Calu3 (cell line): ENCODE measurements at regions not wholly inside any gene's neighbourhood (a gene's known extent, or its start where the extent isn't known, plus 50 kb on each side); places are given as distances from the start of the nearest gene placed in this dataset.

Source experiments
- BruUV-seq: library from RNA; stranded (reverse); fragments of 400-500 nt; replicated peaks from 2 replicates; lab custom pipeline; 2021; lab: Mats Ljungman, UMichigan
- CTCF ChIA-PET: fragments of 300-600 bp; sonication (Branson Sonifier 250); formaldehyde crosslinking; loops from one replicate; lab custom pipeline; 2022; ENCODE audit warnings: antibody characterized with exemption; lab: Charles Lee
- DNase-seq: peaks from one replicate; pipeline ENCODE4 v3.0.0; 2022
- H3K27ac Mint-ChIP-seq: one replicate; pipeline ENCODE4 v1.8.0; 2022; ENCODE audit warnings: mixed read lengths; ENCODE audit not compliant: unreplicated experiment
- H3K27me3 Mint-ChIP-seq: one replicate; pipeline ENCODE4 v1.8.0; 2022; ENCODE audit warnings: mixed read lengths; ENCODE audit not compliant: unreplicated experiment
- H3K36me3 Mint-ChIP-seq: one replicate; pipeline ENCODE4 v1.8.0; 2022; ENCODE audit warnings: mild to moderate bottlenecking, moderate library complexity, mixed read lengths; ENCODE audit not compliant: insufficient read depth, unreplicated experiment
- H3K4me1 Mint-ChIP-seq: one replicate; pipeline ENCODE4 v1.8.0; 2022; ENCODE audit warnings: mild to moderate bottlenecking, low read depth, mixed read lengths; ENCODE audit not compliant: unreplicated experiment
- H3K4me3 Mint-ChIP-seq: one replicate; pipeline ENCODE4 v1.8.0; 2022; ENCODE audit warnings: mild to moderate bottlenecking, low read depth, moderate library complexity, mixed read lengths; ENCODE audit not compliant: unreplicated experiment
- H3K9me3 Mint-ChIP-seq: one replicate; pipeline ENCODE4 v1.8.0; 2022; ENCODE audit warnings: low read depth, mixed read lengths; ENCODE audit not compliant: unreplicated experiment
- CTCF ChIP-seq: fragments of 200-600 bp; IDR thresholded peaks from one replicate; pipeline ENCODE4 v1.8.0; 2022; ENCODE audit warnings: antibody characterized with exemption; ENCODE audit not compliant: unreplicated experiment
- intact Hi-C: fragments of 100-400 bp; cut with micrococcal nuclease; formaldehyde crosslinking; loops from one replicate; pipeline ENCODE4 v1.10.0; 2022; ENCODE audit not compliant: unreplicated experiment

- Mint-ChIP-seq H3K27me3 (no peaks in the 10 kb centered on the region), H3K4me1 (peaks cover 18% of the 10 kb centered on the region), H3K4me3 (no peak overlapping the region), H3K9me3 (no peaks in the 10 kb centered on the region), H3K36me3 (no peaks in the 10 kb centered on the region), H3K27ac (peak overlapping the region; percentile 5)
- BruUV-seq: no TSS peak
- TF ChIP-seq CTCF: no peak
- intact Hi-C loops: no loop called here
- no peak for DNase-seq
- CTCF ChIA-PET: no interaction called here
These were observed 153.2 kb upstream of the PTPRM start for GRCh38 chr18:7413906-7414305.

- no peak for DNase-seq
- no peaks in the 10 kb centered on the region for H3K9me3 Mint-ChIP-seq
- H3K4me3 Mint-ChIP-seq: no peak overlapping the region
- TF ChIP-seq CTCF: no peak
- peaks cover 18% of the 10 kb centered on the region for H3K4me1 Mint-ChIP-seq
- intact Hi-C loops: no loop called here
- no peaks in the 10 kb centered on the region for H3K27me3 Mint-ChIP-seq
- peak overlapping the region; percentile 5 for H3K27ac Mint-ChIP-seq
- H3K36me3 Mint-ChIP-seq: no peaks in the 10 kb centered on the region
- no TSS peak for BruUV-seq
- CTCF ChIA-PET: no interaction called here
These were observed 152.7 kb upstream of the PTPRM start for GRCh38 chr18:7414459-7414858.

GRCh38 chr18:7415081-7415894 lies 151.8 kb upstream of the PTPRM start:
- no peak for DNase-seq
- Mint-ChIP-seq H3K27me3 (no peaks in the 10 kb centered on the region), H3K27ac (no peak overlapping the region), H3K4me3 (no peak overlapping the region), H3K36me3 (no peaks in the 10 kb centered on the region), H3K4me1 (peaks cover 18% of the 10 kb centered on the region), H3K9me3 (no peaks in the 10 kb centered on the region)
- CTCF ChIA-PET: interaction anchor here (0.6 kb wide), 1 partner anchor 50 kb away, joined by 5 read pairs; no protein-coding TSS in a partner anchor
- intact Hi-C loops: no loop called here
- TF ChIP-seq CTCF: no peak
- BruUV-seq: no TSS peak

- DNase-seq: peak; percentile 11
- CTCF ChIA-PET: no interaction called here
- no peaks in the 10 kb centered on the region for H3K27me3 Mint-ChIP-seq
- intact Hi-C loops: no loop called here
- H3K9me3 Mint-ChIP-seq: no peaks in the 10 kb centered on the region
- H3K4me1 Mint-ChIP-seq: peaks cover 18% of the 10 kb centered on the region
- no peak overlapping the region for H3K27ac Mint-ChIP-seq
- no TSS peak for BruUV-seq
- H3K36me3 Mint-ChIP-seq: no peaks in the 10 kb centered on the region
- H3K4me3 Mint-ChIP-seq: no peak overlapping the region
- TF ChIP-seq CTCF: no peak
These were observed 149.4 kb upstream of the PTPRM start for GRCh38 chr18:7417727-7418126.
